GM18498 (cell line): ENCODE measurements at regions not wholly inside any gene's neighbourhood (a gene's known extent, or its start where the extent isn't known, plus 50 kb on each side); places are given as distances from the start of the nearest gene placed in this dataset.
"Not testable (repeated sequence)": the region's sequence is repeated elsewhere in the genome, so short reads cannot be mapped to it uniquely, and the experiment has no call there.

Source experiments
- ATAC-seq: cut with Tn5 transposase; IDR thresholded peaks from one replicate; pipeline ENCODE4 v1.9.1; 2021; ENCODE audit warnings: mild to moderate bottlenecking, moderate library complexity; ENCODE audit not compliant: unreplicated experiment

GRCh38 chr15:38726187-38726586 is 161.6 kb upstream of the RASGRP1 start:
- ATAC-seq: no peak

DNA sequence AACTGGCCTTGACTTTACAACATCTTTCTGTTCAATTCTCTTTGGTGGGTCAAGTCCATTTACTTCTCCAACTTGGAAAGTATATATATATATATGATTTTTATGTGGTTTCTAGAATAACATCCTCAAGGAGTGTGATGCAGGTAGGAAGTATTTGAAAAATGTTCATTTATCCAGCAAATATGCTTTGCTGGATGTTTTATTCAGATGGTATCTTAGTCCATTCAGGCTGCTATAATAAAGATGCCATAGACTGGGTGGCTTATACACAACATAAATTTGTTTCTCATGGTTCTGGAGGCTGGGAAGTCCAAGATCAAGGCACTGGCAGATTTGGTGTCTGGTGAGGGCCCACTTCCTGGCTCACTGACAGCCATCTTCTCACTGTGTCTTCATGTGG is 168.7 kb upstream of the RASGRP1 start:
- no peak for ATAC-seq

GRCh38 chr15:38740206-38740605 is 175.6 kb upstream of the RASGRP1 start:
- ATAC-seq: no peak

GRCh38 chr15:38743147-38743546 is 178.5 kb upstream of the RASGRP1 start:
- no peak for ATAC-seq

GRCh38 chr15:38745126-38745525 is 180.5 kb upstream of the RASGRP1 start:
- no peak for ATAC-seq

DNA sequence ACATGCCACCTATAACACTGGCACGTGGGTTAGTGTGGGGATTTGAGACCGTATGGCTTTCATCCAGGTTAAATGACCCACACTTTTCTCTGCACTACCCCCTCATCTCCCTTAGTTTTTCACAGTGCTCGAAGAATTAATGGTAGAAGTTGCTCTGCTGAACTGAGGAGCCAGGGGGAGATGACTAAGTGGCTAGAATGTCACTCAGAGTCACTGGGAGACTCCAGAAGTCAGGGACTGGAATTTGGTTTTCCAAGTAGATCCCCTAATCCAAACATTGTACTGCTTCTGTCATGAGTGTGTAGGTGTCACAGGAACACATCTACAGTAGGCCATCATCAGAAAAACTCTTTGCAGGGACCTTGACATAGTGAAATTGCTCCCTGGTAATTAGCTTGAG is 181.0 kb upstream of the RASGRP1 start:
- no peak for ATAC-seq

DNA sequence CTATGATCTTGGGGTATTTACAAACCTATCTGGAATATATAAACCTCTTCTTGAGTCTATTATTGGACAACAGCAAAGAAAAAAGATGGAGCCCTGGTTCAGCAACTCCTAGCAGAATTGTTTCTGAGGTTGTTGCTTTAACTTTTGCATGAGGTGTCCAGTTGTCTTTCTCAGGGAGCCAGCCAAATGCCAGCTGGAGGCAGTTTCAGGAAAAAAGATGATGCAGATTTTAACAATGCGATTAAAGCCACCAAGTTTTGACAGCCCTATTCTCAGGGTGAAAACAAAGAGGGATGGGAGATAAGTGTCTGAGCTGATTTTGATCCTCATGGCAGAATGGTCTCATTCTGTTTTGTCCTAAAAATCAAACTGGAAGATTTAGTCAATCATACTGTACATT is 181.6 kb upstream of the RASGRP1 start:
- no peak for ATAC-seq

GRCh38 chr15:38748710-38749109 is 184.1 kb upstream of the RASGRP1 start:
- ATAC-seq: no peak

GRCh38 chr15:38750786-38751185 is 186.2 kb upstream of the RASGRP1 start:
- ATAC-seq: no peak

- no peak for ATAC-seq
These were observed 191.1 kb upstream of the RASGRP1 start for GRCh38 chr15:38755718-38756117.

GRCh38 chr15:38756441-38756840 is 191.8 kb upstream of the RASGRP1 start:
- ATAC-seq: no peak

GRCh38 chr15:38758043-38758442 is 193.4 kb upstream of the RASGRP1 start:
- no peak for ATAC-seq

DNA sequence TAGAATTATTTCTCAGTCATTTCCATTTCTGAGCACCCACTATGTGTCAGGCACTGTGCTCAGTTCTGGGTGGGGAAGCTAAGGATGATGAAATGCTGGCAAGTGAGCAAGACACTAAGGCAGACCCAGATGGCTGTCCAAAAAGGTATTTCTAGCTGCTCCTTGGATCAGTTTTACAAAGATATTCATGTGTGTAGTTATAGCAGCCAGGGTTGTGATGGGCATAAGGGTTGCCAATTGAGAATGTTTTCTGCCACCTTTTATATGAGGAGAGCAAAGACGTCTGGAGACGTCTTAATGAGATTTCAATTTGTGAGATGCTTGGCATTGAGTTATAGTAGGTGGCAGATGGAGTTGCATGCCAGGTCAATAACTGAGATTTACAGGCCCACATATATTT is 197.1 kb upstream of the RASGRP1 start:
- ATAC-seq: no peak

GRCh38 chr15:38768970-38769369 is 204.4 kb upstream of the RASGRP1 start:
- ATAC-seq: no peak

GRCh38 chr15:38769492-38769891 is 204.9 kb upstream of the RASGRP1 start:
- no peak for ATAC-seq

DNA sequence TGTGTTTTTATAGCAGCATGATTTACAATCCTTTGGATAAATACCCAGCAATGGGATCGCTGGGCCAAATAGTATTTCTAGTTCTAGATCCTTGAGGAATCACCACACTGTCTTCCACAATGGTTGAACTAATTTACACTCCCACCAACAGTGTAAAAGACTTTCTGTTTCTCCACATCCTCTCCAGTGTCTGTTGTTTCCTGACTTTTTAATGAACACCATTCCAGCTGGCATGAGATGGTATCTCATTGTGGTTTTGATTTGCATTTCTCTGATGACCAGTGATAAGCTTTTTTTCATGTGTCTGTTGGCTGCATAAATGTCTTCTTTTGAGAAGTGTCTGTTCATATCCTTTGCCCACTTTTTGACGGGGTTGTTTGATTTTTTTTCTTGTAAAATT is 209.5 kb upstream of the RASGRP1 start:
- not testable (repeated sequence) for ATAC-seq

DNA sequence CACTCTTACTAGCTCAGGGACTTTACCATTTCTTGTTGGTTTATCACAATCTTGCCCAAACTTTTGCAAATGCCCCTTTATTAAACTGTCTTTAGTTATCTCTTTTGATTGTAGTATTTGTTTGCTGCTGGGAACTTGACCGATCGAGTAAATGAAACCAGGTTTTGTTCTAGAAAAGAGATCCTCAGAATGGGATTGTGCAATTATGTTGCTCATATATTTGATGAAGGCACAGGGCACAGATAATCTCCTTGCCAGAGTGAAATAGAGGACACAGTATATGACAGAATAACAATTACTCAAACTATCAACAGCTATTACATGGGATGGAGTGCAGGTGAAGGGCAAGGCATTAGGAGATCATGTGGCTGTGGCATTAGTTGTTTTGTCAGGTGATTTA is 216.6 kb upstream of the RASGRP1 start:
- ATAC-seq: no peak

DNA sequence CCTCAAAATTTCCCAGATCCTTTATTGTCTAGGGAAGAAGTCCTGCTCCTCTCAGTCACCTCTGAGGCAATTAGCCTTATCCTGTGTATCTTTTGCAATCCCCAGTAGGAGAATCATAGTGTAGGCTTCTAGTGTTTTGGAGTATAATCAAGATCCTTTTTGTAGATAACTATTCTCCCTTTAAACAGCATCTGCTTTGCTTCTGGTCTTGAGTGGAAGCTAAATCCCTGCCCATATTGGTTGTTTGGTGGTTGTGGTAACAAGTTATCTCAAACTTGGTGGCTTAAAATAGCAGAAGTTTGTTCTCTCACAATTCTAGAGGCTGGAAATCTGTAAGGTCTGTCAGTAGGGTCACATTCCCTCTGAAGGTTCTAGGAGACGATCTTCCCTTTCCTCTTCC is 217.5 kb upstream of the RASGRP1 start:
- no peak for ATAC-seq

GRCh38 chr15:38788918-38789317 is 224.3 kb upstream of the RASGRP1 start:
- ATAC-seq: no peak

DNA sequence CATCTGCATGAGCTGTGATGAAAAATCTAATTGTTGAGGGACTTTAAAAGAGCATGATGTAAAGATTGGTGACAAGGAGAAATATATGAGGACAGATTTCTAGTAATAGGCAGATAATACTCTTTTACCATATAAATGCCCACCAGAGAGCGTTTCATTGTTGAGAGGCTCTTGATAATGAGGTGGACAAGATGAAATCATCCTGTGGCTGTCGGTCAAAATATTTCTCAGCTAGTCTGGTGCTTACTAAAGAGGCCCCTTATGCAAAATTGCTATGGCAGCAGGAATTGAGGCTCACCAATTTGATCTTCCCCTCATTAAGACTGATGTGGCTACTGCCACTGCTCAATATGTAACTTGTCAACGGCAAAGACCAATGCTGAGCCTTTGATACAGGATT is 225.0 kb upstream of the RASGRP1 start:
- ATAC-seq: no peak

DNA sequence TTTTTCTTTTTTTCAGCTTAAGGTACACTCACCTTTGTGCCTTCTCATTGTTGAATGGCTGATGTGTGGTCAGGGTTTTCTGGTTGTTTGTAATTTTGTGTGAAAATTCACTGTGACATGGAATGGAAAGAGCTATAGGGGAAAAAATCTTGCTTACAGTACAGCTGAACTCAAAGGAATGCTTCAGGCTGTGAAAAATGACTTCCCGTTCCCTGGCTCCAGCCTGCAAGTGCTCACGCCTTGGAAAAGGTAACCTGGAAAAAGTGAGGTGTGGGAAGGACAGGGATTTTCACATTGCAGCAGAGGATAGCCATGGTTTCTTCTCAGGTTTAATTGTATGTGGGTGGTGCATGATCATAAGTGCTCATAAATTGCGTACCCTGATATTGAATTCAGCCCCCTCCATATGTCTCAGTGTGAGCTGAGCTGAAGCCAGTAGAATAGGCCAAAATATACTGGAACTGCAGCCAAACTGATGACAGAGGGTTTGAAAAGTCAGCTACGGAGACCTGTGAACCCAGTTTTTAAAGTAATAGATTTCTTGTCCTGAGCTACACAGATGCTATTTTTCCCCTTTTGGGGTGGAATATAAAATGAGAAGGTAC is 228.7 kb upstream of the RASGRP1 start:
- ATAC-seq: no peak

DNA sequence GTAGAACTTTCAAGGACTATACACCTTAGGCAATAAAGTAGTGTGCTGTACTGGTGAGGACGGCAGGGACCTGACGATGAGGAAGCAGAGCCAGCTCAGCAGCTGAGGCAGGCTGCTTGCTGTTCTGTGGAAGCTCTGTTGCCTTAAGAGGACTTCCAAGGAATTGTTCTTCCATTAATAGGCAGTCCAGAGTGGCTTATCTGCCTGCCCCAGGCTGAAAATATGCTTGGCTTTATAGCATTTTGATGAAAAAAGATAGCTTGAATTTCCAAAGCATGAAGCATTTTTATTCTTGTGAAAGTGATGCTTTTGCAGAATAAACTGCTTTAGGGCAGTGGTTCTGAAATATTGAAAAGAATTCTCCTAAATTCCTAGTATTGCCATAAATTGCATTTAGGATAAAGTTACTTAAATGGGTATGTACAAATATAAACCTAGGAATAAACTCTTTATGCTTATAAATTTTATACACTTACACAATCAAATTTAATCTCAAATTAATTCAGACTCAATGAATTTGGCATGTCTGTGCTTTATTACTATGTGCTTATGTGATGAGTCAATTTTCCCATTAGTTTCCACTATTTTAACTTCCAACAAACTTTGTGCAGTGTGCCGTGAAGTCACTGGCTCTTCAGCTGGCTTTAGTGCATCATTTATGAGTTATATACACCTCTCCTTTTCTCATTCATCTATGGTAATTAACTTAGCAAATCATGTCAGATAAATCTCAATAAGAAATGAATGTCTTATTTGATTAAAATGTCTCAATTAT is 231.0 kb upstream of the RASGRP1 start:
- ATAC-seq: no peak

DNA sequence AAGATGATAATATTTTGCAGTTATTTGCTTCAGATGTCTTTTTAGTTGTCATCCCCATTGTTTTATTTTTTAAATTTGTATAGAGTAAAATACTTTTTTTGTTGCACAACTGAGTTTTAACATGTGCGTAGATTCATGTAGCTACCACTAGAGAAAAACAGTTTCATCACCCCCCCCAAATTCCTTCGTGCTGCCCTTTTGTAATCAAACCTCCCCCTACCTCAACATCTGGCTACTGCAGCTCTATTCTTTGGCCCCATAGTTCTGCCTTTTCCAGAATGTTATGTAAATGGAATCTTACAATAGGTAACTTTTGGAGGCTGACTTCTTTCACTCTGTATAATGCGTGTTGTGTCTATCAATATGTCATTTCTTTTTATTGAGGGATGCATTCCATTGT is 232.0 kb upstream of the RASGRP1 start:
- no peak for ATAC-seq
